ELR (cell line): ENCODE measurements at regions not wholly inside any gene's neighbourhood (a gene's known extent, or its start where the extent isn't known, plus 50 kb on each side); places are given as distances from the start of the nearest gene placed in this dataset.

Experiments used
- DNase-seq: peaks from one replicate; pipeline ENCODE4 v3.0.0-alpha.2; 2015; ENCODE audit warnings: low read depth

- DNase-seq: no peak
These were observed 70.7 kb upstream of the SYT6 start for GRCh38 chr1:114224196-114224907.

- no peak for DNase-seq
These were observed 69.3 kb upstream of the SYT6 start for GRCh38 chr1:114222920-114223319.

GRCh38 chr1:114219172-114219868 lies 65.7 kb upstream of the SYT6 start:
- DNase-seq: peak; percentile 30

GRCh38 chr1:114218361-114219171 lies 64.9 kb upstream of the SYT6 start:
- no peak for DNase-seq

- no peak for DNase-seq
These were observed 62.9 kb upstream of the SYT6 start for GRCh38 chr1:114216431-114217173.

GRCh38 chr1:114215436-114215835 lies 61.8 kb upstream of the SYT6 start:
- no peak for DNase-seq

- no peak for DNase-seq
These were observed 60.3 kb upstream of the SYT6 start for GRCh38 chr1:114214016-114214415.

- DNase-seq: no peak
These were observed 56.3 kb upstream of the SYT6 start for GRCh38 chr1:114209971-114210370.

- no peak for DNase-seq
These were observed 55.0 kb upstream of the SYT6 start for GRCh38 chr1:114208714-114209113.

- DNase-seq: no peak
These were observed 54.4 kb upstream of the SYT6 start for GRCh38 chr1:114208106-114208505.

GRCh38 chr1:114207635-114208034 lies 54.0 kb upstream of the SYT6 start:
- DNase-seq: no peak

- no peak for DNase-seq
These were observed 52.7 kb upstream of the SYT6 start for GRCh38 chr1:114206392-114206791.

- DNase-seq: no peak
These were observed 50.0 kb upstream of the SYT6 start for GRCh38 chr1:114203595-114204128.
